Chondrocyte (in vitro differentiated cells): ENCODE measurements at regions not wholly inside any gene's neighbourhood (a gene's known extent, or its start where the extent isn't known, plus 50 kb on each side); places are given as distances from the start of the nearest gene placed in this dataset.

Experiments used
- DNase-seq: peaks from one replicate; pipeline ENCODE4 v3.0.0; 2021; ENCODE audit warnings: mixed read lengths, low spot score
- H3K27ac Mint-ChIP-seq: one replicate; pipeline ENCODE4 v1.8.0; 2021; ENCODE audit warnings: mild to moderate bottlenecking, moderate library complexity, mixed read lengths; ENCODE audit not compliant: unreplicated experiment
- H3K27me3 Mint-ChIP-seq: 2 replicates; pipeline ENCODE4 v1.8.0; 2021; ENCODE audit warnings: low read depth, mixed read lengths
- H3K36me3 Mint-ChIP-seq: 2 replicates; pipeline ENCODE4 v1.8.0; 2021; ENCODE audit warnings: low read depth, mixed read lengths
- H3K4me1 Mint-ChIP-seq: 2 replicates; pipeline ENCODE4 v1.8.0; 2021; ENCODE audit warnings: low read depth, mild to moderate bottlenecking, mixed read lengths
- H3K4me3 Mint-ChIP-seq: one replicate; pipeline ENCODE4 v1.8.0; 2021; ENCODE audit warnings: mild to moderate bottlenecking, moderate library complexity, mixed read lengths; ENCODE audit not compliant: unreplicated experiment
- H3K9me3 Mint-ChIP-seq: 2 replicates; pipeline ENCODE4 v1.8.0; 2021; ENCODE audit warnings: low read depth, mixed read lengths
- TF ChIP-seq, protein P1 (sequence below): fragments of 200-600 bp; sonication (generic); IDR thresholded peaks from 2 replicates; pipeline ENCODE4 v1.5.0; 2021; ENCODE audit warnings: antibody characterized with exemption, mild to moderate bottlenecking, moderate library complexity

GRCh38 chr3:24607281-24607680, 112.6 kb upstream of the THRB start:
- TF ChIP-seq, protein P1, sequence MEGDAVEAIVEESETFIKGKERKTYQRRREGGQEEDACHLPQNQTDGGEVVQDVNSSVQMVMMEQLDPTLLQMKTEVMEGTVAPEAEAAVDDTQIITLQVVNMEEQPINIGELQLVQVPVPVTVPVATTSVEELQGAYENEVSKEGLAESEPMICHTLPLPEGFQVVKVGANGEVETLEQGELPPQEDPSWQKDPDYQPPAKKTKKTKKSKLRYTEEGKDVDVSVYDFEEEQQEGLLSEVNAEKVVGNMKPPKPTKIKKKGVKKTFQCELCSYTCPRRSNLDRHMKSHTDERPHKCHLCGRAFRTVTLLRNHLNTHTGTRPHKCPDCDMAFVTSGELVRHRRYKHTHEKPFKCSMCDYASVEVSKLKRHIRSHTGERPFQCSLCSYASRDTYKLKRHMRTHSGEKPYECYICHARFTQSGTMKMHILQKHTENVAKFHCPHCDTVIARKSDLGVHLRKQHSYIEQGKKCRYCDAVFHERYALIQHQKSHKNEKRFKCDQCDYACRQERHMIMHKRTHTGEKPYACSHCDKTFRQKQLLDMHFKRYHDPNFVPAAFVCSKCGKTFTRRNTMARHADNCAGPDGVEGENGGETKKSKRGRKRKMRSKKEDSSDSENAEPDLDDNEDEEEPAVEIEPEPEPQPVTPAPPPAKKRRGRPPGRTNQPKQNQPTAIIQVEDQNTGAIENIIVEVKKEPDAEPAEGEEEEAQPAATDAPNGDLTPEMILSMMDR = peak; percentile 17
- no peaks in the 10 kb centered on the region for H3K9me3 Mint-ChIP-seq
- no peak for DNase-seq
- no peaks in the 10 kb centered on the region for H3K4me1 Mint-ChIP-seq
- H3K27me3 Mint-ChIP-seq = no peaks in the 10 kb centered on the region
- no peaks in the 10 kb centered on the region for H3K36me3 Mint-ChIP-seq
- no peak overlapping the region for H3K27ac Mint-ChIP-seq
- H3K4me3 Mint-ChIP-seq = no peak overlapping the region

- Mint-ChIP-seq H3K4me3 (no peak overlapping the region), H3K27me3 (peaks cover 2% of the 10 kb centered on the region), H3K4me1 (no peaks in the 10 kb centered on the region), H3K36me3 (no peaks in the 10 kb centered on the region), H3K9me3 (no peaks in the 10 kb centered on the region), H3K27ac (no peak overlapping the region)
- DNase-seq = no peak
- TF ChIP-seq, protein P1 = no peak
These were observed 114.2 kb upstream of the THRB start for GRCh38 chr3:24608701-24609390.

GRCh38 chr3:24614359-24614758, 119.7 kb upstream of the THRB start:
- H3K9me3 Mint-ChIP-seq = no peaks in the 10 kb centered on the region
- no peak for DNase-seq
- peaks cover 2% of the 10 kb centered on the region for H3K27me3 Mint-ChIP-seq
- H3K27ac Mint-ChIP-seq = no peak overlapping the region
- no peaks in the 10 kb centered on the region for H3K36me3 Mint-ChIP-seq
- H3K4me1 Mint-ChIP-seq = no peaks in the 10 kb centered on the region
- TF ChIP-seq, protein P1 = no peak
- H3K4me3 Mint-ChIP-seq = no peak overlapping the region

GRCh38 chr3:24615177-24615576, 120.5 kb upstream of the THRB start:
- TF ChIP-seq, protein P1 = no peak
- no peak for DNase-seq
- H3K36me3 Mint-ChIP-seq = no peaks in the 10 kb centered on the region
- no peaks in the 10 kb centered on the region for H3K4me1 Mint-ChIP-seq
- H3K4me3 Mint-ChIP-seq = no peak overlapping the region
- peaks cover 2% of the 10 kb centered on the region for H3K27me3 Mint-ChIP-seq
- no peaks in the 10 kb centered on the region for H3K9me3 Mint-ChIP-seq
- H3K27ac Mint-ChIP-seq = no peak overlapping the region

GRCh38 chr3:24616110-24616829, 121.6 kb upstream of the THRB start:
- peaks cover 2% of the 10 kb centered on the region for H3K27me3 Mint-ChIP-seq
- no peaks in the 10 kb centered on the region for H3K9me3 Mint-ChIP-seq

More at GRCh38 chr3:24616110-24616829, 121.6 kb upstream of the THRB start:
- Mint-ChIP-seq H3K4me1 (no peaks in the 10 kb centered on the region), H3K27ac (no peak overlapping the region), H3K4me3 (no peak overlapping the region), H3K36me3 (no peaks in the 10 kb centered on the region)
- TF ChIP-seq, protein P1 = no peak
- no peak for DNase-seq
